Neuronal stem cell (in vitro differentiated cells): ENCODE measurements at regions not wholly inside any gene's neighbourhood (a gene's known extent, or its start where the extent isn't known, plus 50 kb on each side); places are given as distances from the start of the nearest gene placed in this dataset.

Experiments used
- DNase-seq: peaks from one replicate; pipeline ENCODE4 v3.0.0-alpha.2; 2013; ENCODE audit warnings: low spot score
- H2AFZ ChIP-seq: one replicate; pipeline ENCODE4 v1.6.1; 2013; ENCODE audit warnings: mild to moderate bottlenecking, low read length, inconsistent platforms
- H2AK5ac ChIP-seq: 2 replicates; pipeline ENCODE4 v1.6.1; 2013; ENCODE audit warnings: low read depth, mild to moderate bottlenecking, inconsistent platforms, low read length, moderate library complexity, mixed read lengths
- H2BK120ac ChIP-seq: 2 replicates; pipeline ENCODE4 v1.6.1; 2013; ENCODE audit warnings: low read depth, mild to moderate bottlenecking, inconsistent platforms, low read length, moderate library complexity, mixed read lengths
- H2BK12ac ChIP-seq: one replicate; pipeline ENCODE4 v1.6.1; 2013; ENCODE audit warnings: low read length, inconsistent platforms
- H2BK15ac ChIP-seq: 2 replicates; pipeline ENCODE4 v1.6.1; 2013; ENCODE audit warnings: mild to moderate bottlenecking, low read length, inconsistent platforms, mixed read lengths
- H2BK5ac ChIP-seq: one replicate; pipeline ENCODE4 v1.6.1; 2013; ENCODE audit warnings: inconsistent platforms, mild to moderate bottlenecking, low read length, moderate library complexity
- H3K14ac ChIP-seq: one replicate; pipeline ENCODE4 v1.6.1; 2013; ENCODE audit warnings: low read length, inconsistent platforms
- H3K18ac ChIP-seq: 2 replicates; pipeline ENCODE4 v1.6.1; 2013; ENCODE audit warnings: low read length, inconsistent platforms
- H3K23ac ChIP-seq: 2 replicates; pipeline ENCODE4 v1.6.1; 2013; ENCODE audit warnings: low read depth, mild to moderate bottlenecking, mixed read lengths, low read length, inconsistent platforms; ENCODE audit not compliant: poor library complexity
- H3K27ac ChIP-seq: replicated peaks from 3 replicates; pipeline ENCODE4 v1.5.1; 2013; ENCODE audit warnings: low read length, inconsistent platforms
- H3K27me3 ChIP-seq, 3 experiments: 2 replicates each; pipeline ENCODE4 v1.6.1; 2013; ENCODE audit warnings: low read length in 3 of 3, mild to moderate bottlenecking in 2 of 3, inconsistent platforms in 1 of 3, low read depth in 1 of 3, mixed read lengths in 1 of 3, moderate library complexity in 1 of 3; ENCODE audit not compliant: control insufficient read depth in 3 of 3, insufficient read depth in 3 of 3
- H3K36me3 ChIP-seq, 2 donors: replicated peaks in 1 of 2; 2 replicates each; pipeline ENCODE4 v1.6.1; 2013; ENCODE audit warnings: low read length in 2 of 2; ENCODE audit not compliant: control insufficient read depth in 2 of 2, insufficient read depth in 2 of 2
- H3K4ac ChIP-seq: 2 replicates; pipeline ENCODE4 v1.6.1; 2013; ENCODE audit warnings: inconsistent platforms, mild to moderate bottlenecking, low read length, moderate library complexity
- H3K4me1 ChIP-seq, 2 donors: 1 replicate in 1 of 2; 2 replicates in 1 of 2; pipeline ENCODE4 v1.6.1; 2013; ENCODE audit warnings: low read length in 2 of 2, low read depth in 1 of 2; ENCODE audit not compliant: control insufficient read depth in 2 of 2, insufficient read depth in 1 of 2
- H3K4me2 ChIP-seq: one replicate; pipeline ENCODE4 v1.6.1; 2013; ENCODE audit warnings: mild to moderate bottlenecking, low read length, inconsistent platforms; ENCODE audit not compliant: insufficient read depth, poor library complexity, severe bottlenecking
- H3K4me3 ChIP-seq, 2 donors: 2 replicates each; pipeline ENCODE4 v1.5.1; 2013; ENCODE audit warnings: low read length in 2 of 2, mild to moderate bottlenecking in 2 of 2, inconsistent platforms in 1 of 2, moderate library complexity in 1 of 2
- H3K79me1 ChIP-seq: one replicate; pipeline ENCODE4 v1.6.1; 2013; ENCODE audit warnings: low read depth, mild to moderate bottlenecking, inconsistent platforms, low read length, moderate library complexity
- H3K9ac ChIP-seq: one replicate; pipeline ENCODE4 v1.6.1; 2013; ENCODE audit warnings: mild to moderate bottlenecking, low read depth, low read length, inconsistent platforms; ENCODE audit not compliant: poor library complexity
- H3K9me3 ChIP-seq, 2 donors: replicated peaks in 1 of 2; 2 replicates each; pipeline versions ENCODE3 to v1.6.1; 2013; ENCODE audit warnings: low read length in 2 of 2, mild to moderate bottlenecking in 2 of 2, inconsistent platforms in 1 of 2, low read depth in 1 of 2, mixed read lengths in 1 of 2, moderate library complexity in 1 of 2; ENCODE audit not compliant: control insufficient read depth in 2 of 2, insufficient read depth in 1 of 2
- H4K8ac ChIP-seq: one replicate; pipeline ENCODE4 v1.6.1; 2013; ENCODE audit warnings: low read depth, mild to moderate bottlenecking, inconsistent platforms, low read length, moderate library complexity
- H4K91ac ChIP-seq: one replicate; pipeline ENCODE4 v1.6.1; 2013; ENCODE audit warnings: low read length, low read depth, mild to moderate bottlenecking, inconsistent platforms; ENCODE audit not compliant: poor library complexity
- WGBS, 2 donors: extraction: QIAGEN DNeasy Blood & Tissue Kit; methylation state at CpG; one replicate each; pipeline ENCODE4 v1.1.7; 2013; ENCODE audit warnings: missing lambda C conversion rate in 2 of 2, mixed read lengths in 1 of 2; ENCODE audit not compliant: insufficient read length in 2 of 2, insufficient replicate concordance in 1 of 2; ENCODE audit errors: extremely low coverage in 2 of 2; 5-methylcytosine and 5-hydroxymethylcytosine counted together

DNA sequence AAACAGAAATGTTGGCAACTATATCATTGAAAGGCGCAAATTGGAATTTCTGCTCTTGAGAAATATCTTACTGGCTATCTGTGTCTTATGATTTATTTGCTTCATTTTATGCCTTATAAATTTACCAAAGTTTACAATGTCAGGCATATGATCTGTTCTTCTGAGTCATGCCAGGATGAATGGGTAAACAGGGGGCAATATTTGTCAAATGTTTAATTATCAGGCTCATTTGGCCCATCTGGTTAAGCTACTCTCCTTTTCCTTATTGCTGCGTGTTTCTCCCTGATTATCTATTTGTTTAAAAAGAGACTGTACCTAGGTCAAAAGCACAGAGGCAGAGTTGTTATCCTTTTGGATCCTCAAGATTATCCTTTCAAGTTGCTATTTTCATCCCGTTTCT, 903.8 kb upstream of the PCDH10 start:
- H4K8ac ChIP-seq, result no peak overlapping the region
- H3K4me2 ChIP-seq, result no peak overlapping the region
- no peaks in the 10 kb centered on the region for H3K9me3 ChIP-seq
- no peaks in the 10 kb centered on the region for H3K4me1 ChIP-seq
- no peaks in the 10 kb centered on the region for H3K36me3 ChIP-seq
- no peaks in the 10 kb centered on the region for H3K79me1 ChIP-seq
- H3K27ac ChIP-seq, result no peak overlapping the region
- H3K9ac ChIP-seq, result no peak overlapping the region
- no peak overlapping the region for H3K23ac ChIP-seq
- H2BK15ac ChIP-seq, result no peak overlapping the region
- H4K91ac ChIP-seq, result no peak overlapping the region
- no peak overlapping the region for H3K14ac ChIP-seq
- H2BK12ac ChIP-seq, result no peak overlapping the region
- no peak overlapping the region for H2BK5ac ChIP-seq
- no peak overlapping the region for H2AFZ ChIP-seq
- WGBS, 2 donors, result no CpG with 5 or more reads among the region's 3 CpGs
- no peak overlapping the region for H3K4ac ChIP-seq
- no peak for DNase-seq
- H3K4me3 ChIP-seq, result no peak overlapping the region
- no peak overlapping the region for H2AK5ac ChIP-seq
- no peaks in the 10 kb centered on the region for H3K27me3 ChIP-seq
- no peak overlapping the region for H2BK120ac ChIP-seq
- no peak overlapping the region for H3K18ac ChIP-seq

DNA sequence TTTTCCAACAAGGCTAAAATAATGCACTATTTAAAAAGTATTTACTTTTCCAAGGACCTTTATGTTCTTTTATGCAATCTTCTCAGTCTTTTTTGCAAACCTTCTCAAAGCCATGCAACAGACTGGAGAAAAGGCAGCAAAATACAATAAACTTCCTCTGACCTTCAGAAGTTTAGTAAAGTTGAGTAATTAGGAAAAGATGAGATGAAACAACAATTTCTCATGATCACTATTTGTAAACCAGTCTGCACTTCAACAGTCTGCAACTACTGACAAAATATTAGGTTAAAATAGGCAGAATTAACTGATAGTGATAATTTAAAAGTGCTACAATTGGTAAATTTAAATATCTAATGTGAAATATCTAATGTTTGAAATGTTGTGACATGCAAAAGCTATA, 884.9 kb upstream of the PCDH10 start:
- H3K4me3 ChIP-seq, result no peak overlapping the region
- H4K91ac ChIP-seq, result no peak overlapping the region
- no peak overlapping the region for H3K9ac ChIP-seq
- H3K23ac ChIP-seq, result no peak overlapping the region
- no peaks in the 10 kb centered on the region for H3K79me1 ChIP-seq
- no peak overlapping the region for H3K4ac ChIP-seq
- H3K18ac ChIP-seq, result no peak overlapping the region
- no peak overlapping the region for H2BK12ac ChIP-seq
- H3K14ac ChIP-seq, result no peak overlapping the region
- no peak overlapping the region for H3K27ac ChIP-seq
- H3K4me2 ChIP-seq, result no peak overlapping the region
- H2BK5ac ChIP-seq, result no peak overlapping the region
- H2AK5ac ChIP-seq, result no peak overlapping the region
- no peaks in the 10 kb centered on the region for H3K4me1 ChIP-seq
- no peak overlapping the region for H2BK15ac ChIP-seq
- H2BK120ac ChIP-seq, result no peak overlapping the region
- no peaks in the 10 kb centered on the region for H3K27me3 ChIP-seq
- H3K36me3 ChIP-seq, result no peaks in the 10 kb centered on the region
- H2AFZ ChIP-seq, result no peak overlapping the region
- no peak for DNase-seq
- no peaks in the 10 kb centered on the region for H3K9me3 ChIP-seq
- H4K8ac ChIP-seq, result no peak overlapping the region

DNA sequence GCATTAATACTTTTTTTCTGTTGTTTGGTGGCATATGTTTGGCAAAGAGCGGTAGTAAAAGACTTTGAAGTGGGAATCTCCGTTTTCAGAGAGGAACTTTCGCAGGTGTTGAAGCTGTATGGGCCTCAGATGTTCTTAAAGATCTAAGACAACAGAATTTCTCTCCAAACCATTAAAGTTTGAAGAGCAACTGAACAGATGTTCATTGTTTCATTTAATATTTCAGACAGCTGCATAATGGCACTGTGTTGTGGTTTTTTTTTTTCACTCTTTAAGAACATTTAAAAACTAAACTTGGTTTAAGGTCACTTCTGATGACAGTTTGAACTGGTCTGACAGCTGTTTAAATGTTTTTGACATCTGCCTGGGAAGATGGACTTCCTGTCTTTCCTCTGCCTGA, 882.7 kb upstream of the PCDH10 start:
- WGBS, 2 donors, result no CpG with 5 or more reads among the region's 3 CpGs
- Histone ChIP-seq H2BK12ac (no peak overlapping the region), H2AK5ac (no peak overlapping the region), H3K4me2 (no peak overlapping the region), H3K4me1 (no peaks in the 10 kb centered on the region), H3K14ac (no peak overlapping the region), H3K36me3 (no peaks in the 10 kb centered on the region), H3K4me3 (no peak overlapping the region), H3K4ac (no peak overlapping the region), H3K18ac (no peak overlapping the region), H3K27me3 (no peaks in the 10 kb centered on the region), H2AFZ (no peak overlapping the region), H2BK5ac (no peak overlapping the region), H3K9ac (no peak overlapping the region), H3K79me1 (no peaks in the 10 kb centered on the region), H3K9me3 (no peaks in the 10 kb centered on the region), H2BK120ac (no peak overlapping the region), H2BK15ac (no peak overlapping the region), H3K23ac (no peak overlapping the region), H4K91ac (no peak overlapping the region), H3K27ac (no peak overlapping the region), H4K8ac (no peak overlapping the region)
- DNase-seq, result no peak

DNA sequence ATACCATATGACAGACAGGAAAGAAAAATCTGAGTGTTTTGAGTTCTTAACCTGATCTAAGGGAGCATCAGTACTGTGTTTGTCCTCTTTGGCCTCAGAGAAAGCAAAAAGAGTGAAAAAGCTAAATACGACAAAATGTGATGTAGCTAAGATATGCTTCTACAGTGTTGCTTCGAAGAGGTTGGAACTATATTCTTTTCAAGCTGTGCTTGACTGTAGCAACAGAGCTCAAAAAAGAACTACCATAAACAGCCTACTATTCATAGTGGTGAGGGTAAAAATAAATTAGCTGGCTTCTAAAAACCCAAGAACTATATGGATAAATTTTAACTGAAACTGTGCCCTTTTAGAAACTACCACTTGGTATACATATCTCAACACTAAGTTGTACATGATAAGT, 881.8 kb upstream of the PCDH10 start:
- H3K9ac ChIP-seq, result no peak overlapping the region
- no CpG with 5 or more reads among the region's 2 CpGs for WGBS, 2 donors
- no peak overlapping the region for H2AK5ac ChIP-seq

More for the DNA sequence above, 881.8 kb upstream of the PCDH10 start:
- H3K4me2 ChIP-seq, result no peak overlapping the region
- H3K23ac ChIP-seq, result no peak overlapping the region
- no peak overlapping the region for H3K18ac ChIP-seq
- H2BK12ac ChIP-seq, result no peak overlapping the region
- H4K8ac ChIP-seq, result no peak overlapping the region
- no peak for DNase-seq
- no peak overlapping the region for H3K4me3 ChIP-seq
- no peaks in the 10 kb centered on the region for H3K79me1 ChIP-seq
- H2AFZ ChIP-seq, result no peak overlapping the region
- no peak overlapping the region for H4K91ac ChIP-seq
- H3K36me3 ChIP-seq, result no peaks in the 10 kb centered on the region
- no peaks in the 10 kb centered on the region for H3K4me1 ChIP-seq
- no peaks in the 10 kb centered on the region for H3K27me3 ChIP-seq
- no peak overlapping the region for H3K27ac ChIP-seq
- no peak overlapping the region for H3K14ac ChIP-seq
- H3K9me3 ChIP-seq, result no peaks in the 10 kb centered on the region
- no peak overlapping the region for H2BK5ac ChIP-seq
- H3K4ac ChIP-seq, result no peak overlapping the region
- H2BK120ac ChIP-seq, result no peak overlapping the region
- no peak overlapping the region for H2BK15ac ChIP-seq
